Activated CD8-positive, alpha-beta T cell treated with anti-CD3 and anti-CD28 coated beads, Interleukin-2, amount 10 ng/mL, durations not matched to agents 7 days and 5 days (primary cell): ENCODE measurements at regions not wholly inside any gene's neighbourhood (a gene's known extent, or its start where the extent isn't known, plus 50 kb on each side); places are given as distances from the start of the nearest gene placed in this dataset.

Source experiments
- ATAC-seq: fragments of 150-1000 bp; cut with Tn5 transposase; one replicate; pipeline ENCODE4 v1.10.0; 2021; ENCODE audit warnings: moderate library complexity
- CTCF ChIA-PET: fragments of 350-600 bp; sonication (Branson Sonifier 250); formaldehyde crosslinking; loops from one replicate; lab custom pipeline; 2021; ENCODE audit warnings: antibody characterized with exemption; lab: Charles Lee
- POLR2A ChIA-PET: fragments of 350-600 bp; sonication (Branson Sonifier 250); formaldehyde crosslinking; loops from one replicate; lab custom pipeline; 2021; ENCODE audit warnings: antibody characterized with exemption; lab: Charles Lee
- DNase-seq: peaks from one replicate; pipeline ENCODE4 v3.0.0-alpha.2; 2020
- H3K27ac Mint-ChIP-seq: one replicate; pipeline ENCODE4 v1.8.0; 2021; ENCODE audit warnings: mild to moderate bottlenecking, mixed read lengths
- H3K27me3 Mint-ChIP-seq: one replicate; pipeline ENCODE4 v1.8.0; 2021; ENCODE audit warnings: low read depth, mixed read lengths
- H3K36me3 Mint-ChIP-seq: one replicate; pipeline ENCODE4 v1.8.0; 2021; ENCODE audit warnings: low read depth, mixed read lengths
- H3K4me1 Mint-ChIP-seq: one replicate; pipeline ENCODE4 v1.8.0; 2021; ENCODE audit warnings: low read depth, mixed read lengths
- H3K4me3 Mint-ChIP-seq: one replicate; pipeline ENCODE4 v1.8.0; 2021; ENCODE audit warnings: mild to moderate bottlenecking, mixed read lengths
- H3K9me3 Mint-ChIP-seq: one replicate; pipeline ENCODE4 v1.8.0; 2022; ENCODE audit warnings: mixed read lengths; ENCODE audit not compliant: insufficient read depth

DNA sequence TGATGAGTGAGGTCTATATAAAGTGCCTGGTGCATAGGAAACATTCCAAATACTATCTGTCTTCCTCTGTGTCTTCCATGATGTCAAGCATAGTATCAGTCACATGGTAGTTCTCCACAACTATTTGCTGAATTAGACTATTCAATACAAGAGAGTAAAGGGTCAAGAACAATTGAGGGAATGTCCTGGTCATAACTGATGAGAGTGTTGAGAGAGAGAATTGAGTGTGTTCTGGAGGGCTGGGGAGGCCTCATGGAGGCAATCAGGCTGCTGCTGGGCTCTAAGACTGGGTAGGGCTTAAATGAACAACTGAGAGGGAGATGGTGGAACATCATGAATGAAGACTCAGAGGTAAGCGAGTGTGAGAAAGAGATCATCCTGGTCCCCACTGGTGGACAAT is 433.7 kb upstream of the ONECUT1 start:
- Mint-ChIP-seq H3K27ac (no peak overlapping the region), H3K9me3 (no peaks in the 10 kb centered on the region), H3K27me3 (no peaks in the 10 kb centered on the region), H3K4me3 (no peak overlapping the region), H3K36me3 (no peaks in the 10 kb centered on the region), H3K4me1 (no peaks in the 10 kb centered on the region)
- ChIA-PET CTCF (no interaction called here), POLR2A (no interaction called here)
- ATAC-seq (no peak), DNase-seq (no peak)

DNA sequence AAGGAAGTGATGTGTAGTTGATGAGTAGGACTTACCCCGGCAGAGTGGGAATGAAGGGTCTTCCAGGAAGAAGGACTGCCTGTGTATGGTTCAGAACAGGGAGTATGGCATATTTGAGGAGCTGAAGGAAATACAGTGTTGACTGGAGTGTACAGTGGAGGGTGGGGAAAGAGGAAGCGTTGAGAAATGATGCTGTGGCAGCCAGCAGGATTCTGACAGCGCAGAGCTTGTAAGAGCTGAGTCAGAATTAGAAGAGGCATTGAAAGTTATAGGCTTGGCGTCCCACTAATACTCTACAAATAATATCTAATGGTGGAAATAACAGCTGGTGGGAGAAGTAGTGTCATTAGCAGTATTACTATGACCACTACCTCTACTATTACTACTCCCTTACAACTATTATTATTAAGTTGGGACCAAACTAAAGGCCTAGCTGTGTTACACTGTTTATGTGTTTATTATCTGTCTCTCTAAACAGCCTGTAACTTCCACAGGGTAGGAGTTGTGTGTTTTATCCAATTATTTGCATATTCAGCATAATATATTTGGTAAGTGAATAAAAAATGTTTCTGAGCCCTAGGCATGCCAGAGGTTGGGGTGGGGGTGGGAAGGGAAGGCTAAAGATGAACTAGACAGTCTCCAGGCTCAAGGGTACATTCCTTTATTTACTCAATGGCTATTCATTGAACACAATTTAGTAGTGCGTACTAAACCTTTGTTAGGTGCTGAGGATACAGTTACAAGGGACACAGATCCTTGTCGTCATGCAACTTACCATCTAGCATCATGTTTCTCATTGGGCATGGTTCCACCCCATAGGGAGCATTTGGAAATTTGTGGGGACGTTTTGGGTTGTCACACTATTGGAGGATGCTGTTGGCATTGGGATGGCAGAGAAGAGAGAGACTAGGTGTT is 428.8 kb upstream of the ONECUT1 start:
- Mint-ChIP-seq H3K4me1 (no peaks in the 10 kb centered on the region), H3K36me3 (no peaks in the 10 kb centered on the region), H3K9me3 (no peaks in the 10 kb centered on the region), H3K27ac (no peak overlapping the region), H3K27me3 (no peaks in the 10 kb centered on the region), H3K4me3 (no peak overlapping the region)
- DNase-seq (no peak), ATAC-seq (no peak)
- ChIA-PET POLR2A (interaction anchor here (0.6 kb wide), 1 partner anchor 1723 kb away, joined by 4 read pairs; no protein-coding TSS in a partner anchor), CTCF (no interaction called here)

- Mint-ChIP-seq H3K4me1 (no peaks in the 10 kb centered on the region), H3K9me3 (no peaks in the 10 kb centered on the region), H3K27ac (no peak overlapping the region), H3K36me3 (no peaks in the 10 kb centered on the region), H3K4me3 (no peak overlapping the region), H3K27me3 (no peaks in the 10 kb centered on the region)
- no peak for DNase-seq
- no peak for ATAC-seq
- POLR2A ChIA-PET = no interaction called here
- CTCF ChIA-PET = no interaction called here
Measured at GRCh38 chr15:53216036-53216435, 425.9 kb upstream of the ONECUT1 start.

GRCh38 chr15:53213336-53213735 is 423.2 kb upstream of the ONECUT1 start:
- ATAC-seq (no peak), DNase-seq (no peak)
- no peaks in the 10 kb centered on the region for H3K27me3 Mint-ChIP-seq
- POLR2A ChIA-PET = no interaction called here
- CTCF ChIA-PET = no interaction called here
- H3K9me3 Mint-ChIP-seq = no peaks in the 10 kb centered on the region
- no peaks in the 10 kb centered on the region for H3K4me1 Mint-ChIP-seq
- no peaks in the 10 kb centered on the region for H3K36me3 Mint-ChIP-seq
- no peak overlapping the region for H3K27ac Mint-ChIP-seq
- H3K4me3 Mint-ChIP-seq = no peak overlapping the region

DNA sequence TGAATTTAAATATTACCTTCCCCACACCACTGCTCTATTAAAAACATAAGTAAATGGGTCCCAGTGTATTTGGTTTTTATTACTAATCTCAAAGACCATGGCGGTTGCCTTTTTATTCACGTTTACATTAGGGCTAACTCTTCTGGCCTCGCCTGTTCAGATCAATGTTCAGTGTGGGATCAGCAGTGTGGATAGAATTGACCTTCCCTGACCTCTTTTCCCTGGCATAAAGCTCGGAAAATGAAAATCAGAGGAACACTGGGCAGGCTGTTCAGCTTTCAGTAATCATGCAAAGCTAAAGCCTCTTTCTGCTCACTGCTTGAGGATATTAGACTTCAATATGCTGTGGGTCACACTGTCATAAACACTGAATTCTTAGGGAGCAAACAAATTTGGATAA is 422.6 kb upstream of the ONECUT1 start:
- no peaks in the 10 kb centered on the region for H3K36me3 Mint-ChIP-seq
- no peaks in the 10 kb centered on the region for H3K27me3 Mint-ChIP-seq
- no peaks in the 10 kb centered on the region for H3K4me1 Mint-ChIP-seq
- no peaks in the 10 kb centered on the region for H3K9me3 Mint-ChIP-seq
- CTCF ChIA-PET = no interaction called here
- ATAC-seq (no peak), DNase-seq (no peak)
- H3K27ac Mint-ChIP-seq = no peak overlapping the region
- POLR2A ChIA-PET = no interaction called here
- no peak overlapping the region for H3K4me3 Mint-ChIP-seq

- H3K36me3 Mint-ChIP-seq = no peaks in the 10 kb centered on the region
- POLR2A ChIA-PET = no interaction called here
- H3K4me1 Mint-ChIP-seq = no peaks in the 10 kb centered on the region
- DNase-seq (no peak), ATAC-seq (no peak)
- no peaks in the 10 kb centered on the region for H3K9me3 Mint-ChIP-seq
- CTCF ChIA-PET = interaction anchor here (0.9 kb wide), 1 partner anchor 18 kb away, joined by 3 read pairs; no protein-coding TSS in a partner anchor
- H3K27ac Mint-ChIP-seq = no peak overlapping the region
- no peaks in the 10 kb centered on the region for H3K27me3 Mint-ChIP-seq
- H3K4me3 Mint-ChIP-seq = no peak overlapping the region
Measured at GRCh38 chr15:53210653-53211052, 420.5 kb upstream of the ONECUT1 start.

DNA sequence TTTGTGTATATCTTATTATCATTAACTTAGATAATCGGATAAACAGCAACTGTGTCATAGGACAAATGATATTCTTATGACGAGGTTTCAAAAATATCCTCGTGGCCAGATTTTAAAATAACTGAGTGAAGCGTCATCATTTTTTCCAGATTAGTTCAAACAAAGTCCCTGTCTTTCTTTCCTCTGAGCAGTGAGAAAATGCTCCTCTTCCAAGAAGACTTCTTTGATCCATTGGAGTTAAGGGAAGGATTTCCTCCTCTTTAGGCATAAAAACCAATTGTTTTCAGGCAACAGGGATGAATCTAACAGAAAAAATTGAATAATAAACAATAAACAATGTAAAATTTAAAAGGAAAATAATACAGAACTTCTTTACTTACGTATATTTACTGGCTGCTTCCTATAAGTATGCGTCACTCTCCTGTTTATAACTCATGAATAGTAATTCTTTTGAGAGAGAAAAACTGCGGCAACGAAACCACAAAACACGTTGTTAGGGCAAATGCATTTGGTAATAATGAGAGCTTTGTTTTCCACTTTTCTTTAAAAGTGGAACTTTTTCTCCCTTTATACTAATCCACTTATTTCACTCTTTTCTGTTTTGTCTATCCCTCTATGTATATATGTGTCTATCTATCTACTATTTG is 419.4 kb upstream of the ONECUT1 start:
- no peak overlapping the region for H3K27ac Mint-ChIP-seq
- H3K4me3 Mint-ChIP-seq = no peak overlapping the region
- no peaks in the 10 kb centered on the region for H3K36me3 Mint-ChIP-seq
- POLR2A ChIA-PET = no interaction called here
- CTCF ChIA-PET = interaction anchor here (0.9 kb wide), 1 partner anchor 17 kb away, joined by 3 read pairs; no protein-coding TSS in a partner anchor
- no peaks in the 10 kb centered on the region for H3K9me3 Mint-ChIP-seq
- no peaks in the 10 kb centered on the region for H3K4me1 Mint-ChIP-seq
- DNase-seq = no peak
- no peaks in the 10 kb centered on the region for H3K27me3 Mint-ChIP-seq
- ATAC-seq = no peak

DNA sequence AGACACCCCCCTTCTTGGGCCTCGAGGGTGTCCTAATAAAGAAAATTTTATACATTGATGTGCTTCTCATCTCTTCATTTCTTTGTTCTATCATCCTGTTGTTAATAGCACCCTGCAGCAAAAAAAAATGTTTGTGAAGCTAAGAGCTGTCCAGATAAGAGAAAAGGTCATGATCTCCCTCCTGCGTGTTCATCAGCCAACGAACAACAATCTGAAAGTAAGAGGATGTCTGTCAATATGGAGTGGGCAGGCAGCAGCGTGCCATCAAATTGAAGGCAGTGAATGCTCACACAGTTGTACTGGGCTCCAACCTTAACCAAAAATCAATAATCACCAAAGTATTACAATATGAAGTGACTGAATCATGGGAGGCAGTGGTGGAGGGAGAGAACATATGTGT is 418.6 kb upstream of the ONECUT1 start:
- Mint-ChIP-seq H3K36me3 (no peaks in the 10 kb centered on the region), H3K27me3 (no peaks in the 10 kb centered on the region), H3K27ac (no peak overlapping the region), H3K9me3 (no peaks in the 10 kb centered on the region), H3K4me1 (no peaks in the 10 kb centered on the region), H3K4me3 (no peak overlapping the region)
- no peak for ATAC-seq
- POLR2A ChIA-PET = no interaction called here
- no peak for DNase-seq
- CTCF ChIA-PET = no interaction called here

- H3K27ac Mint-ChIP-seq = no peak overlapping the region
- DNase-seq = no peak
- CTCF ChIA-PET = no interaction called here
- H3K9me3 Mint-ChIP-seq = no peaks in the 10 kb centered on the region
- ATAC-seq = no peak
- POLR2A ChIA-PET = no interaction called here
- H3K4me3 Mint-ChIP-seq = no peak overlapping the region
- H3K36me3 Mint-ChIP-seq = no peaks in the 10 kb centered on the region
- no peaks in the 10 kb centered on the region for H3K4me1 Mint-ChIP-seq
- no peaks in the 10 kb centered on the region for H3K27me3 Mint-ChIP-seq
Measured at GRCh38 chr15:53203454-53203853, 413.3 kb upstream of the ONECUT1 start.

GRCh38 chr15:53202876-53203275 is 412.7 kb upstream of the ONECUT1 start:
- Mint-ChIP-seq H3K4me1 (no peaks in the 10 kb centered on the region), H3K27ac (no peak overlapping the region), H3K27me3 (no peaks in the 10 kb centered on the region), H3K36me3 (no peaks in the 10 kb centered on the region), H3K9me3 (no peaks in the 10 kb centered on the region), H3K4me3 (no peak overlapping the region)
- ChIA-PET CTCF (no interaction called here), POLR2A (no interaction called here)
- DNase-seq = no peak
- ATAC-seq = no peak

DNA sequence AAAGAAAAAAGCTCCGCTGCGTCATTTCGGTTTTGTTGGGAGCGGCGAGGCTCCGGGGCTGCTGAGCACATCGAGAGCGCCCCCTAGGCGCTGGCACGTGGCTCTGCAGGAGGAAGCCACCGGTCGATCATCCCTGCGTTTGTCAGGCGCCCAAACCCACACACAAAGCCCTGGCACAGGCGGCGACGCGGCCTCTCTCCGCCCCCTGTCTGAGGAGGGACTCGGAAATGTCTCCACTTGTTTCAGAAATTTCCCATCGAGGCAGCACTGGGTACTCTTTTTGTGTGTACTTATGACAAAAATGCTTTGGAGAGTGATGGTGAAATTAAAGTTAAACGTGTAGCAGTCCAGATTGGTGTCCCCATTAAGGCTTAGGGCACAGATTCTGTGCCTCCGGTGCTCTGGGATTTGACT is 407.3 kb upstream of the ONECUT1 start:
- no peaks in the 10 kb centered on the region for H3K36me3 Mint-ChIP-seq
- H3K9me3 Mint-ChIP-seq = no peaks in the 10 kb centered on the region
- DNase-seq = peak; percentile 63
- H3K4me1 Mint-ChIP-seq = peaks cover 3% of the 10 kb centered on the region
- no peak overlapping the region for H3K27ac Mint-ChIP-seq
- ATAC-seq = peak; percentile 72
- ChIA-PET CTCF (interaction anchor here (0.8 to 1.3 kb wide), 3 partner anchors 10 to 395 kb away, joined by 4 to 5 read pairs (median 4); no protein-coding TSS in a partner anchor), POLR2A (no interaction called here)
- no peaks in the 10 kb centered on the region for H3K27me3 Mint-ChIP-seq
- no peak overlapping the region for H3K4me3 Mint-ChIP-seq

GRCh38 chr15:53196788-53197187 is 406.7 kb upstream of the ONECUT1 start:
- H3K27ac Mint-ChIP-seq = no peak overlapping the region
- H3K9me3 Mint-ChIP-seq = no peaks in the 10 kb centered on the region
- H3K4me3 Mint-ChIP-seq = no peak overlapping the region
- DNase-seq (no peak), ATAC-seq (no peak)
- H3K4me1 Mint-ChIP-seq = peaks cover 3% of the 10 kb centered on the region
- H3K27me3 Mint-ChIP-seq = no peaks in the 10 kb centered on the region
- H3K36me3 Mint-ChIP-seq = no peaks in the 10 kb centered on the region
- ChIA-PET POLR2A (no interaction called here), CTCF (interaction anchor here (0.8 to 1.3 kb wide), 3 partner anchors 10 to 394 kb away, joined by 4 to 5 read pairs (median 4); no protein-coding TSS in a partner anchor)
